Gastroesophageal sphincter (tissue), 4 donors: ENCODE measurements at regions not wholly inside any gene's neighbourhood (a gene's known extent, or its start where the extent isn't known, plus 50 kb on each side); places are given as distances from the start of the nearest gene placed in this dataset.

ENCODE experiments used
- ATAC-seq: fragments of 150-250 bp; one replicate; pipeline ENCODE4 v1.9.1; 2016; ENCODE audit warnings: mild to moderate bottlenecking, moderate library complexity
- H3K27ac ChIP-seq, 4 donors: fragments of 200-600 bp; sonication (generic) in 3 of 4; 1 replicate in 3 of 4; 2 replicates in 1 of 4; pipeline ENCODE4 v1.5.1; 2016 to 2019
- H3K27me3 ChIP-seq: fragments of 200-600 bp; sonication (generic); one replicate; pipeline ENCODE4 v1.5.1; 2019
- H3K36me3 ChIP-seq, 2 donors: fragments of 200-600 bp; sonication (generic); one replicate each; pipeline ENCODE4 v1.5.1; 2019; ENCODE audit warnings: control low read depth in 1 of 2
- H3K4me1 ChIP-seq, 3 donors: fragments of 200-600 bp; sonication (generic); 1 replicate in 2 of 3; 2 replicates in 1 of 3; pipeline ENCODE4 v1.5.1; 2016 to 2019; ENCODE audit warnings: control low read depth in 2 of 3
- H3K4me3 ChIP-seq, 2 donors: fragments of 200-600 bp; sonication (generic); one replicate each; pipeline ENCODE4 v1.5.1; 2019; ENCODE audit warnings: mild to moderate bottlenecking in 1 of 2, moderate library complexity in 1 of 2
- H3K9me3 ChIP-seq, 3 donors: fragments of 200-600 bp; sonication (generic); one replicate each; pipeline ENCODE4 v1.5.1; 2017 to 2019; ENCODE audit warnings: control low read depth in 2 of 3
- EP300 ChIP-seq: sonication (generic); formaldehyde crosslinking; IDR thresholded peaks from one replicate; pipeline ENCODE4 v1.6.1; 2017; ENCODE audit warnings: antibody characterized with exemption, mild to moderate bottlenecking
- POLR2A ChIP-seq, 2 donors: fragments of 450-650 bp; IDR thresholded peaks; one replicate each; pipeline ENCODE4 v1.6.1; 2017; ENCODE audit warnings: antibody characterized with exemption in 2 of 2, mild to moderate bottlenecking in 2 of 2, moderate library complexity in 1 of 2
- POLR2AphosphoS5 ChIP-seq: sonication (generic); formaldehyde crosslinking; IDR thresholded peaks from one replicate; pipeline ENCODE4 v1.6.1; 2017; ENCODE audit warnings: antibody characterized with exemption
- WGBS, 2 donors: methylation state at CpG; one replicate each; pipeline ENCODE4 v1.1.5; 2018; ENCODE audit warnings: low coverage in 1 of 2; 5-methylcytosine and 5-hydroxymethylcytosine counted together
- TF ChIP-seq, protein P1 (sequence below), 4 experiments: fragments of 200-600 bp in 2 of 4; fragments of 450-650 bp in 2 of 4; sonication (generic) in 1 of 4; IDR thresholded peaks; one replicate each; pipeline ENCODE4 v1.5.1; 2017 to 2019; ENCODE audit warnings: antibody characterized with exemption in 4 of 4, mild to moderate bottlenecking in 2 of 4, moderate library complexity in 2 of 4

DNA sequence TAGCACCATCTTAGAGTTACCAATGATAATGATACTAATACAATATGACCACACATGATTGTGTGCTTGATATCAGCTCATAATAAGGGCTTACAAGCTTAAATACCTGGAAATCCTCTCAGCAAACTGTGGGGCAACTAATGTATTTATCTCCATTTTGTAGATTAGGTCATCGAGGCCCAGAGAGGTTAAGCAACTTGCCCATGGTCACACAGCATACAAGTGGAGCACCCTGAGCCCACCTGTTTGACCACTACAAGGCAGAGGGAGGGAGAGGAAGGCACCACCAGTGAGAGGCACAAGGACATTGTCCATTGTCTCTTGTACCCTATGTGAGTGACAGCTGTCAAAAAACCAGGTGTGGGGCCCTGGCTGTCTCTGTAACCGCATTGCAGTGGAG lies 123.7 kb downstream of the MIAT start:
- Histone ChIP-seq H3K4me1 (peaks cover 0 to 10% (median 3%) of the 10 kb centered on the region in 3 donors), H3K9me3 (peaks cover 0 to 5% (median 0%) of the 10 kb centered on the region in 3 donors), H3K27ac (no peak overlapping the region), H3K4me3 (no peak overlapping the region), H3K27me3 (no peaks in the 10 kb centered on the region), H3K36me3 (peaks cover 0 to 77% of the 10 kb centered on the region in 2 donors)
- no peak for ATAC-seq
- WGBS, 2 donors: 80% methylated on average over 1 of the region's 2 CpGs; no CpG with 5 or more reads in 1 of the 2 donors
- TF ChIP-seq EP300 (no peak), POLR2A (IDR thresholded peaks at IDR 0.05) (no peak), POLR2AphosphoS5 (no peak)
- TF ChIP-seq, protein P1, sequence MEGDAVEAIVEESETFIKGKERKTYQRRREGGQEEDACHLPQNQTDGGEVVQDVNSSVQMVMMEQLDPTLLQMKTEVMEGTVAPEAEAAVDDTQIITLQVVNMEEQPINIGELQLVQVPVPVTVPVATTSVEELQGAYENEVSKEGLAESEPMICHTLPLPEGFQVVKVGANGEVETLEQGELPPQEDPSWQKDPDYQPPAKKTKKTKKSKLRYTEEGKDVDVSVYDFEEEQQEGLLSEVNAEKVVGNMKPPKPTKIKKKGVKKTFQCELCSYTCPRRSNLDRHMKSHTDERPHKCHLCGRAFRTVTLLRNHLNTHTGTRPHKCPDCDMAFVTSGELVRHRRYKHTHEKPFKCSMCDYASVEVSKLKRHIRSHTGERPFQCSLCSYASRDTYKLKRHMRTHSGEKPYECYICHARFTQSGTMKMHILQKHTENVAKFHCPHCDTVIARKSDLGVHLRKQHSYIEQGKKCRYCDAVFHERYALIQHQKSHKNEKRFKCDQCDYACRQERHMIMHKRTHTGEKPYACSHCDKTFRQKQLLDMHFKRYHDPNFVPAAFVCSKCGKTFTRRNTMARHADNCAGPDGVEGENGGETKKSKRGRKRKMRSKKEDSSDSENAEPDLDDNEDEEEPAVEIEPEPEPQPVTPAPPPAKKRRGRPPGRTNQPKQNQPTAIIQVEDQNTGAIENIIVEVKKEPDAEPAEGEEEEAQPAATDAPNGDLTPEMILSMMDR (IDR thresholded peaks at IDR 0.05): no peak

DNA sequence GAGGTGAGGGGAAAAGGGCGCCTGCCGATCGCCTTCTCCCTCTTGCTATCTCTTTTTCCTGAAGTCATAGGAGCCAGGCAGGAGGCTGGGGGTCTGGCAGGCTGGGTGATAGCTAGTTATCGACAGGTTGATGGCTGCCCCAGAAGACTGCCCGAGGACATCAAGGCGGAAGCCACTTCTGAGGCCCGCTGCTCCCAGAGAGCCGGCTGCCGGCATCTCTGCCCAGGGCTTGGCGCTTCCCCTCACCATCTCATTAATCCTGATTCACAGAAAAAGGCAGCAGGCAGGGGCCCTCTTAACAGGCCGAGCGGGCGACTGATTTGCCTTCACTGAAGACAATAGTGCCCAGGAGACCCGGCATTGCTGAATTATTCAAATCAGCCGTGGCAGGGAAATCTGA lies 124.2 kb downstream of the MIAT start:
- Histone ChIP-seq H3K4me3 (no peak overlapping the region), H3K27ac (no peak overlapping the region), H3K27me3 (no peaks in the 10 kb centered on the region), H3K9me3 (peaks cover 0 to 3% (median 0%) of the 10 kb centered on the region in 3 donors), H3K4me1 (peaks cover 0 to 10% (median 3%) of the 10 kb centered on the region in 3 donors), H3K36me3 (peaks cover 0 to 72% of the 10 kb centered on the region in 2 donors)
- ATAC-seq: no peak
- TF ChIP-seq POLR2A (IDR thresholded peaks at IDR 0.05) (no peak), POLR2AphosphoS5 (no peak), EP300 (no peak)
- no CpG with 5 or more reads among the region's 15 CpGs for WGBS, 2 donors

DNA sequence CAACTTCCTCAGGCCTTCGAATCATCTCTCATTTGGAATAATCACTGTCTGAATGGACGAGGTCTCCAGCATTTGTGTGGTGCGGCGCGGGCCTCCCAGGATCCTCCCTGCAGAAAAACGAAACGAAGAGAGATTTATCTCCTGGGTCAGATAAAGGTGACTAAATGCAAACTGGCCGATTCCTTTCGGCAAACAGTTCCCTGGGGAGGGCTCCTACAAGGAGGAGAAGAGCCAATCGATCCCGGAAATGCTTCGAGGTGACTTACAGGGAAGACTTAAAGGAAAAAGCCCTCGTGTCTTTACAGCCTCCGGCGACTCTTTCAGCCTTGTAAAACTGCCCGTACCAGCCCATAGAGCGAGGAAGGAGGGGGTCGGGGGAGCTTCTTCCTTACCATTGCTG lies 126.5 kb downstream of the MIAT start:
- H3K27me3 ChIP-seq: no peaks in the 10 kb centered on the region
- TF ChIP-seq EP300: no peak
- TF ChIP-seq, protein P1 (IDR thresholded peaks at IDR 0.05): no peak
- no peak for TF ChIP-seq POLR2AphosphoS5
- TF ChIP-seq POLR2A (IDR thresholded peaks at IDR 0.05): no peak
- H3K4me1 ChIP-seq: no peaks in the 10 kb centered on the region
- H3K9me3 ChIP-seq: peaks cover 0 to 3% (median 0%) of the 10 kb centered on the region in 3 donors
- ATAC-seq: no peak
- H3K4me3 ChIP-seq: no peak overlapping the region
- WGBS, 2 donors: 50 to 87% methylated on average over 2 to 6 of the region's 18 CpGs
- peaks cover 0 to 59% of the 10 kb centered on the region in 2 donors for H3K36me3 ChIP-seq
- H3K27ac ChIP-seq: no peak overlapping the region

DNA sequence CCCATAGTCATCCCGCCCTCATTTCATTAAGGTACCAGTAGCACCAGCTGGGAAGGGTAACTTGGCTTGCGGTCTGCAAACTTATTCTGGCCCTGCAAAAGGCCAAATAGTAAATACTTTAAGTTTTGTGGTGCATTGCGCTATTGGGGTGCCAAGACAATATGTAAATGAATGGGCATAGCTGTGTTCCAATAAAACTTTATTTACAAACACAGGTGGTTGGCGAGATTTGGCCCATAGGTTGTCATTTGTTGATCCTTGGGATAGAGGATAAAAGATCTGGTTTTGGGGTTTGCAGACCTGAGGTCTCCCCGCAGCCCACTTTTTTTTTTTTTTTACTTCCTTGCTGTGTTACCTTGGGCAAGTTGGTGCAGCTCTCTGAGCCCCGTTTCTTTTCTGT lies 127.4 kb downstream of the MIAT start:
- Histone ChIP-seq H3K27ac (no peak overlapping the region), H3K4me1 (no peaks in the 10 kb centered on the region), H3K36me3 (peaks cover 0 to 50% of the 10 kb centered on the region in 2 donors), H3K4me3 (no peak overlapping the region), H3K9me3 (peaks cover 0 to 3% (median 0%) of the 10 kb centered on the region in 3 donors), H3K27me3 (no peaks in the 10 kb centered on the region)
- TF ChIP-seq POLR2A (IDR thresholded peaks at IDR 0.05) (no peak), EP300 (no peak)
- WGBS, 2 donors: 92 to 100% methylated on average over 4 of the region's 6 CpGs
- no peak for ATAC-seq

DNA sequence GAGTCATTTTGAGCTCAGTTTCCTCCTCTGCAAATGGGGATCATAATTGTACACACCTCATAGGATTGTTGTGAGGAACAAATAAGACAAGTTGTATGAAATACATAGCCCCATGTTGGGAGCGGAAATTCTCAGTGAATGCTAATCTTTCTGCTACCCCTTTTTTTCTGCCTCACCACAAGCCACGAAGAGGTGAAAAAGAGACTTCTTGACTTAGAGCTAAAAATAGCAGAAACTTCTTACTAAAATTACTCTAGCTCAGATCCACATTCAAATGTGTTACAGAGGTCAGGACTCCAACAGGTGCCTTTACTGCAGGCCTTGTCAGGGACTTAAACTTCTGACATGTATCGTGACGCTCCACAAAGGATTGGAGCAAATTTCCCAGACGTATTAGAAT lies 128.5 kb downstream of the MIAT start:
- WGBS, 2 donors: 81 to 83% methylated on average over 5 of the region's 5 CpGs
- no peaks in the 10 kb centered on the region for H3K27me3 ChIP-seq
- TF ChIP-seq POLR2A (IDR thresholded peaks at IDR 0.05): no peak
- TF ChIP-seq EP300: no peak
- TF ChIP-seq, protein P1 (IDR thresholded peaks at IDR 0.05): no peak
- TF ChIP-seq POLR2AphosphoS5: no peak
- peaks cover 0 to 46% of the 10 kb centered on the region in 2 donors for H3K36me3 ChIP-seq
- no peak overlapping the region for H3K4me3 ChIP-seq
- no peak overlapping the region for H3K27ac ChIP-seq
- no peaks in the 10 kb centered on the region for H3K9me3 ChIP-seq
- H3K4me1 ChIP-seq: no peaks in the 10 kb centered on the region
- ATAC-seq: no peak

DNA sequence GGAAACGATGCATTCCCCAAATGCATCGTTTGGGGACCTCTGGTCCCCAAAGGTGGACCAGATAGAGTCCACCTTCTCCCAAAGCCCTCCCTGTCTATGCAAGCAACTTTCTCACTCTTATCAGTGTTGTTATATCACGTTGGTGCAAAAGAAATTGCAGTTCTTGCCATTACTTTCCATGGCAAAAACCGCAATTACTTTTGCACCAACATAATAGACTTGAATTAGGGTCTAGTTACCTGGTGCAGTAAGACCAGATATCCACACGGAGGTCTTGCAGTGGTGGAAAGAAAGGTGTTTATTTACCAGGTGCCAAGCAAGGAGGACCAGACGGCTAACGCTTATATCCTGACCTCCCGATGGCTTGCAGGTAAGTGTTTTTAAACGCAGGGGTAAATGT lies 129.0 kb downstream of the MIAT start:
- ATAC-seq: no peak
- no peaks in the 10 kb centered on the region for H3K27me3 ChIP-seq
- H3K27ac ChIP-seq: no peak overlapping the region
- H3K9me3 ChIP-seq: no peaks in the 10 kb centered on the region
- no peak for TF ChIP-seq EP300
- TF ChIP-seq POLR2AphosphoS5: no peak
- TF ChIP-seq, protein P1 (IDR thresholded peaks at IDR 0.05): no peak
- TF ChIP-seq POLR2A (IDR thresholded peaks at IDR 0.05): no peak
- peaks cover 0 to 46% of the 10 kb centered on the region in 2 donors for H3K36me3 ChIP-seq
- no peak overlapping the region for H3K4me3 ChIP-seq
- 76 to 90% methylated on average over 7 to 9 of the region's 9 CpGs for WGBS, 2 donors
- no peaks in the 10 kb centered on the region for H3K4me1 ChIP-seq
